HCT116 (cell line): ENCODE measurements at regions not wholly inside any gene's neighbourhood (a gene's known extent, or its start where the extent isn't known, plus 50 kb on each side); places are given as distances from the start of the nearest gene placed in this dataset.

ENCODE experiments used
- POLR2AphosphoS5 ChIP-seq: IDR thresholded peaks from 2 replicates; pipeline ENCODE4 v1.6.1; 2011; ENCODE audit warnings: mild to moderate bottlenecking, low read depth, low read length, moderate library complexity
- TF ChIP-seq, protein P1 (sequence below): IDR thresholded peaks from 2 replicates; pipeline ENCODE4 v1.6.1; 2012

- TF ChIP-seq POLR2AphosphoS5: no peak
- TF ChIP-seq, protein P1, sequence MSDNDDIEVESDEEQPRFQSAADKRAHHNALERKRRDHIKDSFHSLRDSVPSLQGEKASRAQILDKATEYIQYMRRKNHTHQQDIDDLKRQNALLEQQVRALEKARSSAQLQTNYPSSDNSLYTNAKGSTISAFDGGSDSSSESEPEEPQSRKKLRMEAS: no peak
Observed at GRCh38 chr2:187638840-187639239, 84.6 kb upstream of the TFPI start.
